ENCODE measurements at regions not wholly inside any gene's neighbourhood (a gene's known extent, or its start where the extent isn't known, plus 50 kb on each side); places are given as distances from the start of the nearest gene placed in this dataset.

DNA sequence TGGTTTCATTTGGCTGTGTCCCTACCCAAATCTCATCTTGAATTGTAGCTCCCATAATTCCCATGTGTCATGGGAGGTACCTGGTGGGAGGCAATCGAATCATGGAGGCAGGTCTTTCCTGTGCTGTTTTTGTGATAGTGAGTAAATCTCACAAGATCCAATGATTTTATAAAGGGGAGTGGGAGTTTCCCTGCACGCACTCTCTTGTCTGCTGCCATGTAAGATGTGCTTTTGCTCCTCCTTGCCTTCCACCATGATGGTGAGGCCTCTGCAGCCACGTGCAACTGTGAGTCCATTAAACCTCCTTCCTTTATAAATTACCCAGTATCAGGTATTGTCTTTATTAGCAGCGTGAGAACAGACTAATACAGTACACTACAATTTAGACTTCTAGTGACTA is 67.5 kb upstream of the LINC01488 start (continued):
- TF ChIP-seq ZNF830 (tag by site-specific recombination; IDR thresholded peaks at IDR 0.05; ENCODE audit: low read depth) = no peak
- TF ChIP-seq KLF10 (tag by site-specific recombination; IDR thresholded peaks at IDR 0.05) = no peak
- no peak for TF ChIP-seq ZNF302 (tag by site-specific recombination; IDR thresholded peaks at IDR 0.05; ENCODE audit: low read depth)
- no peak for TF ChIP-seq ZNF140 (tag by site-specific recombination; IDR thresholded peaks at IDR 0.05)

DNA sequence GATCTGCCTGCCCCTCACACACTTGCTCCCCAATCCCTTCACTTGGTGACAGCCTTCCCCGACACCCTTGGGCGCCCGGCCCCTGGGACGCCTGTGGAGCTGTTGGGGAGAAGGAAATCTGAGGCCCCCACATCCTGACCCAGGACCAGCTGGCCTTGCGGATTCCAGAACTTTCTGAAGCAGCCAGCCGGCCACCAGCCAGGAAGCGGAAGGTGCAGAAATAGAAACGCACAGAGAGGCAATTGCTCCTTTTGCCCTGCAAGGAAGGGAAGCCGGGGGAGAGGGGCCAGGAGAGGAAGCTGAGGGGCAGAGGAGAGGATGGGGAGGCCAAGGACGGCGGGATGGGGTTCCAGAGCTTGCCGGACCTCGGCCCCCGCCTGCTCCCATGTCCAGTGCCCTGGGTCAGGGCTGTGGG is 66.7 kb upstream of the LINC01488 start:
- no peaks in the 10 kb centered on the region for H3K4me1 ChIP-seq (ENCODE audit: control insufficient read depth, insufficient read depth, low read length)
- CTCF ChIA-PET = interaction anchor here (0.6 to 0.7 kb wide), 5 partner anchors 29 to 985 kb away, joined by 3 to 4 read pairs (median 3); no protein-coding TSS in a partner anchor
- TF ChIP-seq ZEB2 (tag by site-specific recombination; IDR thresholded peaks at IDR 0.05) = no peak
- TF ChIP-seq ZNF843 (tag by site-specific recombination; IDR thresholded peaks at IDR 0.05) = no peak
- TF ChIP-seq, protein P1, sequence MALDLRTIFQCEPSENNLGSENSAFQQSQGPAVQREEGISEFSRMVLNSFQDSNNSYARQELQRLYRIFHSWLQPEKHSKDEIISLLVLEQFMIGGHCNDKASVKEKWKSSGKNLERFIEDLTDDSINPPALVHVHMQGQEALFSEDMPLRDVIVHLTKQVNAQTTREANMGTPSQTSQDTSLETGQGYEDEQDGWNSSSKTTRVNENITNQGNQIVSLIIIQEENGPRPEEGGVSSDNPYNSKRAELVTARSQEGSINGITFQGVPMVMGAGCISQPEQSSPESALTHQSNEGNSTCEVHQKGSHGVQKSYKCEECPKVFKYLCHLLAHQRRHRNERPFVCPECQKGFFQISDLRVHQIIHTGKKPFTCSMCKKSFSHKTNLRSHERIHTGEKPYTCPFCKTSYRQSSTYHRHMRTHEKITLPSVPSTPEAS (tag by site-specific recombination; IDR thresholded peaks at IDR 0.05) = no peak
- no peak for TF ChIP-seq SETDB1 (IDR thresholded peaks at IDR 0.05; ENCODE audit: insufficient read length, low read length)
- no peak for TF ChIP-seq GLIS1 (tag by site-specific recombination; IDR thresholded peaks at IDR 0.05)
- no peak for TF ChIP-seq ZSCAN16 (tag by site-specific recombination; IDR thresholded peaks at IDR 0.05)
- TF ChIP-seq ZNF2 (tag by site-specific recombination; IDR thresholded peaks at IDR 0.05) = no peak
- no peak for TF ChIP-seq ZNF280D (tag by site-specific recombination; IDR thresholded peaks at IDR 0.05)
- no peak for TF ChIP-seq EGR2 (tag by site-specific recombination; IDR thresholded peaks at IDR 0.05; ENCODE audit: low read depth)
- TF ChIP-seq ZNF175 (tag by site-specific recombination; IDR thresholded peaks at IDR 0.05) = no peak
- TF ChIP-seq ZNF664 (tag by site-specific recombination; IDR thresholded peaks at IDR 0.05) = no peak
- no peak for TF ChIP-seq ZNF248 (tag by site-specific recombination; IDR thresholded peaks at IDR 0.05)
- no peak for TF ChIP-seq ZNF112 (tag by site-specific recombination; IDR thresholded peaks at IDR 0.05)
- TF ChIP-seq BCL11A (tag by site-specific recombination; IDR thresholded peaks at IDR 0.05; ENCODE audit: low read depth) = no peak
- no peak overlapping the region for H3K27ac ChIP-seq (ENCODE audit: extremely low read depth, low read depth, low read length)
- POLR2A ChIA-PET = interaction anchor here (0.8 kb wide), 1 partner anchor 14 kb away, joined by 11 read pairs; no protein-coding TSS in a partner anchor
- no peaks in the 10 kb centered on the region for H3K9me3 ChIP-seq (ENCODE audit: control insufficient read depth, insufficient read depth, low read depth, low read length)
- no peaks in the 10 kb centered on the region for H3K36me3 ChIP-seq (ENCODE audit: control insufficient read depth in 2 of 2, insufficient read depth in 1 of 2, low read length in 2 of 2)
- H3K4me3 ChIP-seq (ENCODE audit: low read depth, low read length) = no peak overlapping the region

- H3K4me3 ChIP-seq (ENCODE audit: low read depth, low read length) = no peak overlapping the region
- no peaks in the 10 kb centered on the region for H3K4me1 ChIP-seq (ENCODE audit: control insufficient read depth, insufficient read depth, low read length)
- no peaks in the 10 kb centered on the region for H3K36me3 ChIP-seq (ENCODE audit: control insufficient read depth in 2 of 2, insufficient read depth in 1 of 2, low read length in 2 of 2)
- no peaks in the 10 kb centered on the region for H3K9me3 ChIP-seq (ENCODE audit: control insufficient read depth, insufficient read depth, low read depth, low read length)
- no peak overlapping the region for H3K27ac ChIP-seq (ENCODE audit: extremely low read depth, low read depth, low read length)
- ChIA-PET POLR2A (interaction anchor here (0.8 kb wide), 1 partner anchor 13 kb away, joined by 11 read pairs; no protein-coding TSS in a partner anchor), CTCF (interaction anchor here (0.6 to 0.7 kb wide), 3 partner anchors 29 to 122 kb away, joined by 3 read pairs; no protein-coding TSS in a partner anchor)
- no peak for TF ChIP-seq ZNF211 (tag by site-specific recombination; IDR thresholded peaks at IDR 0.05; ENCODE audit: low read depth)
- TF ChIP-seq ZNF423 (tag by site-specific recombination; IDR thresholded peaks at IDR 0.05) = no peak
- no peak for TF ChIP-seq ZNF585B (tag by site-specific recombination; IDR thresholded peaks at IDR 0.05)
These were observed 65.9 kb upstream of the LINC01488 start for GRCh38 chr11:69415411-69416142.

Measured in HEK293 (cell line).